Raji (cell line): ENCODE measurements at regions not wholly inside any gene's neighbourhood (a gene's known extent, or its start where the extent isn't known, plus 50 kb on each side); places are given as distances from the start of the nearest gene placed in this dataset.

Experiments
- POLR2A ChIP-seq: IDR thresholded peaks from 2 replicates; pipeline ENCODE4 v1.6.1; 2011; ENCODE audit warnings: low read depth, low read length, control low read depth; ENCODE audit not compliant: insufficient read depth

GRCh38 chr2:60296219-60296955 lies 257.1 kb downstream of the BCL11A start:
- TF ChIP-seq POLR2A: no peak

- TF ChIP-seq POLR2A: no peak
Measured at GRCh38 chr2:60295636-60295962, 257.9 kb downstream of the BCL11A start.

GRCh38 chr2:60294901-60295635 lies 258.4 kb downstream of the BCL11A start:
- no peak for TF ChIP-seq POLR2A

- no peak for TF ChIP-seq POLR2A
Measured at GRCh38 chr2:60292242-60292641, 261.2 kb downstream of the BCL11A start.

GRCh38 chr2:60290509-60290908 lies 262.9 kb downstream of the BCL11A start:
- TF ChIP-seq POLR2A: no peak

GRCh38 chr2:60285626-60286316 lies 267.7 kb downstream of the BCL11A start:
- TF ChIP-seq POLR2A: no peak

GRCh38 chr2:60283626-60284025 lies 269.8 kb downstream of the BCL11A start:
- TF ChIP-seq POLR2A: no peak

- no peak for TF ChIP-seq POLR2A
Measured at GRCh38 chr2:60282886-60283285, 270.6 kb downstream of the BCL11A start.

GRCh38 chr2:60281730-60282129 lies 271.7 kb downstream of the BCL11A start:
- TF ChIP-seq POLR2A: no peak

GRCh38 chr2:60280238-60280637 lies 273.2 kb downstream of the BCL11A start:
- TF ChIP-seq POLR2A: no peak

- TF ChIP-seq POLR2A: no peak
Measured at GRCh38 chr2:60278906-60279305, 274.5 kb downstream of the BCL11A start.

GRCh38 chr2:60275958-60276357 lies 277.5 kb downstream of the BCL11A start:
- no peak for TF ChIP-seq POLR2A

- TF ChIP-seq POLR2A: no peak
Measured at GRCh38 chr2:60273836-60274235, 279.6 kb downstream of the BCL11A start.

- no peak for TF ChIP-seq POLR2A
Measured at GRCh38 chr2:60271713-60272112, 281.7 kb downstream of the BCL11A start.

GRCh38 chr2:60271131-60271530 lies 282.3 kb downstream of the BCL11A start:
- TF ChIP-seq POLR2A: no peak

- TF ChIP-seq POLR2A: no peak
Measured at GRCh38 chr2:60268661-60269060, 284.8 kb downstream of the BCL11A start.
